GM23248 (cell line): ENCODE measurements at regions not wholly inside any gene's neighbourhood (a gene's known extent, or its start where the extent isn't known, plus 50 kb on each side); places are given as distances from the start of the nearest gene placed in this dataset.

Experiments
- DNase-seq: peaks from one replicate; pipeline ENCODE4 v3.0.0-alpha.2; 2015
- H2AFZ ChIP-seq: fragments of 200-600 bp; sonication (generic); 2 replicates; pipeline ENCODE4 v1.6.1; 2016; ENCODE audit warnings: antibody characterized with exemption
- H3F3A ChIP-seq: fragments of 200-600 bp; sonication (generic); 2 replicates; pipeline ENCODE4 v1.6.1; 2016; ENCODE audit warnings: mild to moderate bottlenecking, antibody characterized with exemption, mixed run types; ENCODE audit not compliant: insufficient read depth
- H3K27ac ChIP-seq: fragments of 200-600 bp; sonication (generic); 2 replicates; pipeline ENCODE4 v1.5.1; 2016; ENCODE audit warnings: mild to moderate bottlenecking
- H3K27me3 ChIP-seq: fragments of 200-600 bp; sonication (generic); replicated peaks from 2 replicates; pipeline ENCODE4 v1.6.1; 2016; ENCODE audit warnings: mild to moderate bottlenecking; ENCODE audit not compliant: insufficient read depth
- H3K36me3 ChIP-seq: fragments of 200-600 bp; sonication (generic); 2 replicates; pipeline ENCODE4 v1.6.1; 2016; ENCODE audit warnings: low read depth, mild to moderate bottlenecking
- H3K4me1 ChIP-seq: fragments of 200-600 bp; sonication (generic); 2 replicates; pipeline ENCODE4 v1.6.1; 2016; ENCODE audit warnings: mild to moderate bottlenecking; ENCODE audit not compliant: insufficient read depth
- H3K4me2 ChIP-seq: fragments of 200-600 bp; sonication (generic); one replicate; pipeline ENCODE4 v1.6.1; 2016; ENCODE audit warnings: mild to moderate bottlenecking; ENCODE audit not compliant: unreplicated experiment
- H3K4me3 ChIP-seq: fragments of 200-600 bp; sonication (generic); 2 replicates; pipeline ENCODE4 v1.5.1; 2016; ENCODE audit warnings: mild to moderate bottlenecking
- H3K79me2 ChIP-seq: fragments of 200-600 bp; sonication (generic); 2 replicates; pipeline ENCODE4 v1.6.1; 2016; ENCODE audit warnings: mild to moderate bottlenecking; ENCODE audit not compliant: insufficient read depth
- H3K9ac ChIP-seq: fragments of 200-600 bp; sonication (generic); 2 replicates; pipeline ENCODE4 v1.6.1; 2016; ENCODE audit warnings: mild to moderate bottlenecking
- H3K9me2 ChIP-seq: fragments of 200-600 bp; sonication (generic); 2 replicates; pipeline ENCODE4 v1.6.1; 2016; ENCODE audit warnings: mixed run types, mild to moderate bottlenecking, moderate library complexity; ENCODE audit not compliant: insufficient read depth
- H3K9me3 ChIP-seq: fragments of 200-600 bp; sonication (generic); one replicate; pipeline ENCODE4 v1.6.1; 2017; ENCODE audit warnings: low read depth
- H4K20me1 ChIP-seq: fragments of 200-600 bp; sonication (generic); 2 replicates; pipeline ENCODE4 v1.6.0; 2016; ENCODE audit not compliant: insufficient read depth
- EZH2 ChIP-seq: fragments of 200-600 bp; sonication (generic); IDR thresholded peaks from 2 replicates; pipeline ENCODE4 v1.6.1; 2018; ENCODE audit warnings: antibody characterized with exemption, mild to moderate bottlenecking; ENCODE audit not compliant: insufficient read depth, poor library complexity, severe bottlenecking
- EZH2phosphoT487 ChIP-seq: fragments of 200-600 bp; sonication (generic); IDR thresholded peaks from 2 replicates; pipeline ENCODE4 v1.6.1; 2018; ENCODE audit warnings: antibody characterized with exemption, moderate library complexity, mild to moderate bottlenecking, low read depth; ENCODE audit not compliant: insufficient read depth
- WGBS, 2 experiments: methylation state at CpG; one replicate each; pipeline ENCODE4 v1.1.6; 2015 to 2017; ENCODE audit warnings: low lambda C conversion rate in 2 of 2, low coverage in 1 of 2; ENCODE audit errors: missing lambda C conversion rate in 2 of 2; 5-methylcytosine and 5-hydroxymethylcytosine counted together
- in situ Hi-C: fragments of 300-500 bp; cut with MboI; formaldehyde crosslinking; loops from 2 replicates; pipeline ENCODE4 v1.15.0; 2020

- H3K4me3 ChIP-seq = no peak overlapping the region
- TF ChIP-seq EZH2 (no peak), EZH2phosphoT487 (no peak)
- no peaks in the 10 kb centered on the region for H3K9me2 ChIP-seq
- 38 to 54% methylated on average over 2 to 4 of the region's 4 CpGs for WGBS, 2 experiments
- no peaks in the 10 kb centered on the region for H4K20me1 ChIP-seq
- no peak overlapping the region for H2AFZ ChIP-seq
- H3K9me3 ChIP-seq = no peaks in the 10 kb centered on the region
- H3K4me1 ChIP-seq = no peaks in the 10 kb centered on the region
- no peak overlapping the region for H3K4me2 ChIP-seq
- H3F3A ChIP-seq = no peaks in the 10 kb centered on the region
- H3K27ac ChIP-seq = no peak overlapping the region
- DNase-seq = no peak
- H3K27me3 ChIP-seq = no peaks in the 10 kb centered on the region; the same call in 1 of the 2 replicates
- in situ Hi-C loops = no loop called here
- H3K79me2 ChIP-seq = no peaks in the 10 kb centered on the region
- no peak overlapping the region for H3K9ac ChIP-seq
- H3K36me3 ChIP-seq = no peaks in the 10 kb centered on the region
Observed at GRCh38 chr1:175872588-175872987, 129.2 kb upstream of the TNR start.

GRCh38 chr1:175871647-175872046 is 128.3 kb upstream of the TNR start:
- 68 to 71% methylated on average over 4 of the region's 4 CpGs for WGBS, 2 experiments
- in situ Hi-C loops = no loop called here
- H3F3A ChIP-seq = no peaks in the 10 kb centered on the region
- no peaks in the 10 kb centered on the region for H3K79me2 ChIP-seq
- no peaks in the 10 kb centered on the region; the same call in 1 of the 2 replicates for H3K27me3 ChIP-seq
- no peaks in the 10 kb centered on the region for H3K4me1 ChIP-seq
- H3K4me3 ChIP-seq = no peak overlapping the region
- TF ChIP-seq EZH2phosphoT487 = no peak
- no peak for TF ChIP-seq EZH2
- H4K20me1 ChIP-seq = no peaks in the 10 kb centered on the region
- no peaks in the 10 kb centered on the region for H3K9me3 ChIP-seq
- H3K27ac ChIP-seq = no peak overlapping the region
- no peak overlapping the region for H2AFZ ChIP-seq
- H3K4me2 ChIP-seq = no peak overlapping the region
- H3K36me3 ChIP-seq = no peaks in the 10 kb centered on the region
- DNase-seq = no peak
- H3K9ac ChIP-seq = no peak overlapping the region
- no peaks in the 10 kb centered on the region for H3K9me2 ChIP-seq

- DNase-seq = no peak
- Histone ChIP-seq H3K9me2 (no peaks in the 10 kb centered on the region), H2AFZ (no peak overlapping the region), H3K27ac (no peak overlapping the region), H3K79me2 (no peaks in the 10 kb centered on the region), H3K4me3 (no peak overlapping the region), H3K36me3 (no peaks in the 10 kb centered on the region), H3K9ac (no peak overlapping the region), H3K4me2 (no peak overlapping the region), H4K20me1 (no peaks in the 10 kb centered on the region), H3F3A (no peaks in the 10 kb centered on the region), H3K27me3 (no peaks in the 10 kb centered on the region; the same call in 1 of the 2 replicates), H3K4me1 (no peaks in the 10 kb centered on the region), H3K9me3 (no peaks in the 10 kb centered on the region)
- no peak for TF ChIP-seq EZH2
- no peak for TF ChIP-seq EZH2phosphoT487
- in situ Hi-C loops = no loop called here
- 17 to 19% methylated on average over 3 of the region's 3 CpGs for WGBS, 2 experiments
Observed at GRCh38 chr1:175870217-175870616, 126.8 kb upstream of the TNR start.

- no peak overlapping the region for H2AFZ ChIP-seq
- no peak overlapping the region for H3K4me2 ChIP-seq
- DNase-seq = no peak
- H3K27me3 ChIP-seq = no peaks in the 10 kb centered on the region; the same call in 1 of the 2 replicates
- no peaks in the 10 kb centered on the region for H3F3A ChIP-seq
- no peak for TF ChIP-seq EZH2
- no peak for TF ChIP-seq EZH2phosphoT487
- no peak overlapping the region for H3K9ac ChIP-seq
- no peaks in the 10 kb centered on the region for H3K79me2 ChIP-seq
- no peaks in the 10 kb centered on the region for H3K9me3 ChIP-seq
- H3K27ac ChIP-seq = no peak overlapping the region
- 44 to 46% methylated on average over 2 of the region's 2 CpGs for WGBS, 2 experiments
- H3K4me1 ChIP-seq = no peaks in the 10 kb centered on the region
- no peaks in the 10 kb centered on the region for H4K20me1 ChIP-seq
- in situ Hi-C loops = no loop called here
- H3K9me2 ChIP-seq = no peaks in the 10 kb centered on the region
- H3K36me3 ChIP-seq = no peaks in the 10 kb centered on the region
- H3K4me3 ChIP-seq = no peak overlapping the region
Observed at GRCh38 chr1:175866776-175867175, 123.4 kb upstream of the TNR start.

- H3K4me2 ChIP-seq = no peak overlapping the region
- no peak overlapping the region for H2AFZ ChIP-seq
- WGBS, 2 experiments = 17 to 19% methylated on average over 6 of the region's 6 CpGs
- H3K4me1 ChIP-seq = no peaks in the 10 kb centered on the region
- no peak overlapping the region for H3K9ac ChIP-seq
- no peaks in the 10 kb centered on the region for H3K9me2 ChIP-seq
- H3K36me3 ChIP-seq = no peaks in the 10 kb centered on the region
- no peaks in the 10 kb centered on the region for H3K79me2 ChIP-seq
- in situ Hi-C loops = no loop called here
- no peak overlapping the region for H3K27ac ChIP-seq
- TF ChIP-seq EZH2 (no peak), EZH2phosphoT487 (no peak)
- no peaks in the 10 kb centered on the region for H3F3A ChIP-seq
- H4K20me1 ChIP-seq = no peaks in the 10 kb centered on the region
- H3K27me3 ChIP-seq = no peaks in the 10 kb centered on the region; the same call in 1 of the 2 replicates
- no peaks in the 10 kb centered on the region for H3K9me3 ChIP-seq
- DNase-seq = no peak
- no peak overlapping the region for H3K4me3 ChIP-seq
Observed at GRCh38 chr1:175865041-175865766, 121.8 kb upstream of the TNR start.
